Keratinocyte (primary cell): ENCODE measurements at regions not wholly inside any gene's neighbourhood (a gene's known extent, or its start where the extent isn't known, plus 50 kb on each side); places are given as distances from the start of the nearest gene placed in this dataset.

Source experiments
- EZH2 ChIP-seq: IDR thresholded peaks from one replicate; pipeline ENCODE4 v1.6.1; 2012; ENCODE audit warnings: inconsistent platforms, mild to moderate bottlenecking, low read length, moderate library complexity
- TF ChIP-seq, protein P1 (sequence below), 3 experiments: IDR thresholded peaks in 1 of 3; conservative IDR thresholded peaks in 1 of 3; optimal IDR thresholded peaks in 1 of 3; 2 replicates in 2 of 3; 3 replicates in 1 of 3; pipeline versions ENCODE3 to v1.5.1; 2011; ENCODE audit warnings: low read length in 3 of 3, mild to moderate bottlenecking in 3 of 3, moderate library complexity in 2 of 3, control low read depth in 1 of 3, inconsistent platforms in 1 of 3; ENCODE audit not compliant: insufficient read depth in 2 of 3; ENCODE audit errors: extremely low read depth in 1 of 3

DNA sequence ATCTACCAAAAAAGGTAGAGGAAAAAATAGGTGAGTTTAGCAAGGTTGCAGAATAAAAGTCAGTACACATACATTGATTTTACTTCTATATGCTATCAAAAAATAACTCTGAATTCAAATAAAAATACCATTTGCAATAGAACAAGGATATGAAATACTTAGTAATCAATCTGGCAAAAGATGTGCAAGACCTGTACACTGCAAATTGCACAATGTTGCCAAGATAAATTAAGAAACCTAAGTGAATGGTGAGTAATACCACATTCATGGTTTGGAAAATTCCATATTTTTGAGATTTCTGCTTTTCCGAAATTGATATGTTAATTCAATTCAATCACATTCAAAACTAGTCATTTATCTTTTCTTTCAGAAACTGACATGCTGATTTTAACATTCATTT is 464.8 kb downstream of the EPHA3 start:
- TF ChIP-seq, protein P1, sequence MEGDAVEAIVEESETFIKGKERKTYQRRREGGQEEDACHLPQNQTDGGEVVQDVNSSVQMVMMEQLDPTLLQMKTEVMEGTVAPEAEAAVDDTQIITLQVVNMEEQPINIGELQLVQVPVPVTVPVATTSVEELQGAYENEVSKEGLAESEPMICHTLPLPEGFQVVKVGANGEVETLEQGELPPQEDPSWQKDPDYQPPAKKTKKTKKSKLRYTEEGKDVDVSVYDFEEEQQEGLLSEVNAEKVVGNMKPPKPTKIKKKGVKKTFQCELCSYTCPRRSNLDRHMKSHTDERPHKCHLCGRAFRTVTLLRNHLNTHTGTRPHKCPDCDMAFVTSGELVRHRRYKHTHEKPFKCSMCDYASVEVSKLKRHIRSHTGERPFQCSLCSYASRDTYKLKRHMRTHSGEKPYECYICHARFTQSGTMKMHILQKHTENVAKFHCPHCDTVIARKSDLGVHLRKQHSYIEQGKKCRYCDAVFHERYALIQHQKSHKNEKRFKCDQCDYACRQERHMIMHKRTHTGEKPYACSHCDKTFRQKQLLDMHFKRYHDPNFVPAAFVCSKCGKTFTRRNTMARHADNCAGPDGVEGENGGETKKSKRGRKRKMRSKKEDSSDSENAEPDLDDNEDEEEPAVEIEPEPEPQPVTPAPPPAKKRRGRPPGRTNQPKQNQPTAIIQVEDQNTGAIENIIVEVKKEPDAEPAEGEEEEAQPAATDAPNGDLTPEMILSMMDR (optimal IDR thresholded peaks at IDR 0.05 in 1 of 3, IDR thresholded peaks at IDR 0.05 in 1 of 3, conservative IDR thresholded peaks at IDR 0.05 in 1 of 3; ENCODE audit: extremely low read depth in 1 of 3, insufficient read depth in 2 of 3, low read length in 3 of 3): no peak
- TF ChIP-seq EZH2: no peak
